GM19043 (cell line): ENCODE measurements at regions not wholly inside any gene's neighbourhood (a gene's known extent, or its start where the extent isn't known, plus 50 kb on each side); places are given as distances from the start of the nearest gene placed in this dataset.

Experiments
- ATAC-seq: cut with Tn5 transposase; IDR thresholded peaks from one replicate; pipeline ENCODE4 v1.9.1; 2021; ENCODE audit warnings: low read depth; ENCODE audit not compliant: unreplicated experiment

DNA sequence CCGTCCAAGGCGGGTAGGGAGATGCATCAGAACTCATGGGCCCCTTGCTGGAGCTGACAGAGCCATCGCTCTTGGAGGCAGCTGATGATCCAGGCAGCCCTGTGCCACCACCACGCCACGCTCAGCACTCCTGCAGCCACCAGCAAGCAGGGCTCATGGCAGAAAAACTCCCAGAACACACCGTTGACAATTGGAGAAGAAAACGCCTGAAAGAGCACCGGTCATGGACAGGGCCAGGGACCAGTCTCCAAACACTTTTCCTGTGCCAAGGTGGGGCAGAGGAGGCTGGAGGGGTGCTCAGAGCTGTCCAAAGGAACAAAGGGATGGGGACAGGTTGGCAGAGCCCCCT is 132.2 kb downstream of the FOXL1 start:
- ATAC-seq = no peak

- ATAC-seq = no peak
Observed at GRCh38 chr16:86712158-86713009, 134.0 kb downstream of the FOXL1 start.

DNA sequence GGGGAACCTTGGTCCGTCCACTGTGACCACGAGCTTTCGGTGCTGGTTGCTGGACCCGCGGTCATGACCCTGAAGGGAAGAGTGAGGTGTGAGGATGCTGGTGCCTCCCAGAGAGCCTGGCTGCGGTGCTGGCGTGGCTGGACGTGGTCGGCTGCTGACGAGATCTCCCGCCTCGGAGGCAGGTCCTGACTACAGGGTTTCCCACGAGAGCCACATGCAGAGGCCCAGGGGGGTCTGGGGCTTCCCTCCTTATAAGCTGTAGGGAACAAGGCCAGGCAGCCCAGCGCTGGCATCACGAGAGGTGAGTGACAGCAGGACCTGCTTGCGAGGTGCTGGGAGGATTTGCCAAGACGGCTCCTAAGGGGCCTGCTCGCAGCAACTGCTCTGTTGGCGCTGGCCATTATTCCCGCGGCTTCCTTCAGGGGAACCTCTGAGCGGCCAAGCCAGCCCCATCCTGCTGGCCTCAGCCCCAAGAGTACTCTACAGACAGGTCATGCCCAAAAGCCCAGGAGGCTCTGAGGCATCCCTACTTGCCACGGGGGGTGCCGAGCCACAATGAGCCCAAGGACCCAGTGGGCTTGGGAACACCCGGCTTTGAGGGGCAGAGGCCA is 134.8 kb downstream of the FOXL1 start:
- no peak for ATAC-seq

GRCh38 chr16:86714166-86714565 is 135.8 kb downstream of the FOXL1 start:
- ATAC-seq = no peak

DNA sequence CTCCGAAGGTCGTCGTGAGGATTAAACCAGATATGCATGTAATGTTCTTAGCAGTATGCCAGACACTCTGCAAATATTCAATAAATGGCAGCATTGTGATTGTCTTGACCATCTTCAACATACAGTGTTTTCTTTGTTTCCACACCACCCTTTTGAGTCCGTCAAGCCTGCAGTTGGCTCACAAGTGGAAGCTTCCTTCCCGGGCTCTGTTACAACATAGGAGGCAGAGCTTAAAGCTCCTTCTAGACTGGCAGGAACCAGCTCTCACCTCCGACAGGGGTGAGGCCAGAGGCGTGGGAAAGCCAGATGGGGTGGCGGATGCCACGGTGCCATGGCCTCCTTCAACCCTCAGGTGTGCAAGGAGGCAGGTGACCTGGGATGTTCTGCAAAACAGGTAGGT is 138.3 kb downstream of the FOXL1 start:
- ATAC-seq = no peak

DNA sequence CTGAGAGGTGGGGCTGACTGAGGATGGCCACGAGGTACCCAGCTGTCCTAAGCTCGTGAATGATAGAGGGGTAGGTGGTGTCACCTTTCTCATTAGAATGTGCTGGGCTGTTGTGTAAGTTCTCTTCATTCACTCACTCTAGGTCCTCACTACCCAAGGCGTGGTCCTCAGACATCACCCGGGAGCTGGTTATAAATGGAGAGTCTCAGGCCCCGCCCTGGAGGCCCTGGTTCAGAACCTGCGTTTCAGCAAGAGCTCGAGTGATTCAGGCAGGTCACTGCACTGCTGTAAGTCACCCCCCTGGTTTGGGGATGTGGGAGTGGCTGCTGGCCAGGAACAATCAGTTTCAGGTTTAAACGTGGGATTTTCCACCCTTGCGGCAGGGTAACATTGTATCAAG is 139.8 kb downstream of the FOXL1 start:
- no peak for ATAC-seq

- ATAC-seq = no peak
Observed at GRCh38 chr16:86722970-86723369, 144.6 kb downstream of the FOXL1 start.

GRCh38 chr16:86723689-86724088 is 145.3 kb downstream of the FOXL1 start:
- ATAC-seq = no peak

GRCh38 chr16:86725401-86725800 is 147.1 kb downstream of the FOXL1 start:
- no peak for ATAC-seq

- no peak for ATAC-seq
Observed at GRCh38 chr16:86726340-86726739, 148.0 kb downstream of the FOXL1 start.

- no peak for ATAC-seq
Observed at GRCh38 chr16:86727131-86727530, 148.8 kb downstream of the FOXL1 start.

DNA sequence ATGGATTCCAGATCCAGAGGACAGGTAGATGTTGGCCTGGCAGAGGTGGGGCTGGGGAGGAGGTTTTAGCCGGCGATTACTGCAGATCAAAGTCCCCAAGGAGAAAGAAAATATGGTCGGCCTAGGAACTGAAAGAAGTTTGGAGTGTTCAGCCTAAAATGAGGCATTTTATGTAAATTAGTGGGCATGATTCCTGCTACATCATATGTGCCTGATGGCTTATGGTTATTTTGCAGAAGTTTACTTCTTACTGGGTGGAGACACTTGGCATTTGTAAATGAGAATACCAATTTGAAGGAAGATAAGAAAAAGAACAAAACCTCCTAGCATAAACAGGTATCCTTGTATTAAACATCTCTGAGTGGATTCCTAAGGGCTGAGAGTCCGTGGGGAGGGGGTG is 149.3 kb downstream of the FOXL1 start:
- ATAC-seq = no peak

DNA sequence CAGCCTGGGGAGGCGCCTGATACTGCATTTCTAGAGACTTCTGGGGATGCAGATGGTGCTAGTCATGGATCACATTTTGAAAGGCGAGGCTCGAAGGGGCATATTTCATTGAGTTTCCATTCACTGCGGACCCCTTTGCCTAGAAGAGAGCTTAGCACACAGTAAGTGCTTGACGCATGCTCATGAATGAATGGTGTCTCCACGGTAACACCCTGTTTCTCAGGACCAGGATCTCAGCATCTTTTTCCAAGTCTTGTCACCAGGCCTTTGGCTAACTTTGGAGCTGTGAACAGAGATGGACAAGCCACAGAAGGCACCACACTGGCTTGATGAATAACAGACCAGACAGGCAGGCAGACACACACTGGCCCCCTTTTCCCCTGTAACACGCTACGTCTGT is 151.3 kb downstream of the FOXL1 start:
- ATAC-seq = no peak

DNA sequence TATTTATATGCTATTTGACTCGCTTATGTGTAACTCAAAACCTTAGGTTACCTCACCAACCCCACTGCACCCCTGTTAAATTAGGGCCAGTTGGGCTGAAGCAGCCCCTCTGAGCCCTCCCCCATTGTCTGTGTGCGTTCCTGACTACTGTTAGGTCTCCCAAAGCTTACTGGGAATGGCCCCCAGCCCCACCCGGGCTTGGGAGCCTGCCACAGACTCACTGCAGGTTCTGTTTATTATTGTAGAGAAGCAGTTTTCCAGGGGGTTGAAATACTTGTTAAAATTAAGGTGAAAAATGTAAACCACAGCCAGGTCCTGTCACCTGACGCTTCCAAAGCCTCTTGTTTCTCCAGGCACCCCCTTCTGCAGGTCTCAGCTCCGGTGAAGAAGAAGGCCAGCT is 151.7 kb downstream of the FOXL1 start:
- ATAC-seq = no peak

DNA sequence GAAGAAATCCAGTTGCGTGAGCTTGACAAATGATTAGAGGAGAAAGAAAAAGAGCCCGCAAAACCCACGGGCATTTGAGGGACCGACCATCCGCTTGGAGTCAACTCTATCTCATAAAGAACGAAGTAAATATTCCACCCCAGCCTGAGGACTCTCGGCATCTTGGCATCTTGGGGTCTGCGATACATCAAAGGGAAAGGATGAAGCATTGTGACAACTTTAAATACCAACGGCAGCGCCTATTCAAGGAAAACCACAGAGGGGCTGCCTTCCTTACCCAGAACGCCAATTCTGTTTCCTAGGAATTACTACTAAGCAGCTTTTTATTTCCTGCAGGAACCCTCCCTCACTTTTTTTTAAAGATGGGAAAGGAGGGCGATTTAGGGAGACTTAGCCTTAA is 152.2 kb downstream of the FOXL1 start:
- ATAC-seq = no peak

DNA sequence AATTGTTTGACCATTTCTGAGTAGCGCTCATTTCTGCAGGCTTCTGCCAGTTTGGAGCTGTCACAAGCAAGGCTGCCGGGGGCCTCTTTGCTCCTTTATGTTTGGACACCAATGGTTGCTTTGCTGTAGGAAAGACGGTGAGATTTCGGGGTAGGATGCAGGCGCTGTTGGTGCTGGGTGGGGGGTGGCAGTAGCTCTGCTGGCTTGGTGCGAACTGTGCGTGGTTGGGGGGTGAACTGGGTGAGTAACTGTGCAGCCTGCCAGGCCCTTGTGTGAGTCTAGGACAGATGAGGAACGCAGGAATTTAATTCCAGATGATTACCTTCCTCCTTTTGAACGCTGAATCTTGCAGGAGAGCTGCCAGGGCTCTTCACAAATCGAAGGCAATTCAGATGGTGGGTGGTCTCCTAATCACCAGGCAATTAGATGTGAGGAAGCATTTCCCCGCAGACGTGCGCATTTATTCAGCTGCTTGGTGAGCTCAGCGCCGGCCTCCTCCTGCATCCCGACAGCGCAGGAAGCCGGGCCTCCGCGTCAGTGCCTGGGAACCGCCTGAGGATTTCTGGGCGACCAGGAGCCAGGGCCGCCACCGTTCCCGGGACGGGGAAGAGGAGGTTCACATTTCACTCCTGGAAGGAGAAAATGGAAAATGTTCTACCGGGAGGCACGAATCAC is 154.4 kb downstream of the FOXL1 start:
- no peak for ATAC-seq

GRCh38 chr16:86733546-86734254 is 155.4 kb downstream of the FOXL1 start:
- no peak for ATAC-seq

GRCh38 chr16:86734543-86735460 is 156.5 kb downstream of the FOXL1 start:
- no peak for ATAC-seq

- ATAC-seq = no peak
Observed at GRCh38 chr16:86735727-86736126, 157.4 kb downstream of the FOXL1 start.

GRCh38 chr16:86736502-86736901 is 158.2 kb downstream of the FOXL1 start:
- no peak for ATAC-seq
